CD4-positive, CD25-positive, alpha-beta regulatory T cell (primary cell): ENCODE measurements at regions not wholly inside any gene's neighbourhood (a gene's known extent, or its start where the extent isn't known, plus 50 kb on each side); places are given as distances from the start of the nearest gene placed in this dataset.

ENCODE experiments used
- ATAC-seq, 2 donors: fragments of 150-1000 bp; cut with Tn5 transposase; one replicate each; pipeline ENCODE4 v1.10.0; 2021; ENCODE audit warnings: low read depth in 2 of 2, moderate number of reproducible peaks in 2 of 2, moderate library complexity in 1 of 2
- DNase-seq, 3 donors: peaks; one replicate each; pipeline versions ENCODE4 v3.0.0 to v3.0.0-alpha.2; 2012 to 2022; ENCODE audit warnings: mixed read lengths in 1 of 3
- H3K27ac ChIP-seq: one replicate; pipeline ENCODE4 v1.7.0; 2013; ENCODE audit warnings: mild to moderate bottlenecking, low read length; ENCODE audit not compliant: insufficient read depth, poor library complexity, severe bottlenecking
- H3K27me3 ChIP-seq: one replicate; pipeline ENCODE4 v1.7.0; 2013; ENCODE audit warnings: low read length; ENCODE audit not compliant: control insufficient read depth, insufficient read depth
- H3K36me3 ChIP-seq: one replicate; pipeline ENCODE4 v1.7.0; 2013; ENCODE audit warnings: mild to moderate bottlenecking, low read length, moderate library complexity; ENCODE audit not compliant: control insufficient read depth, insufficient read depth
- H3K4me1 ChIP-seq: 2 replicates; pipeline ENCODE4 v1.7.0; 2013; ENCODE audit warnings: mild to moderate bottlenecking, low read length; ENCODE audit not compliant: insufficient read depth, control insufficient read depth, poor library complexity, severe bottlenecking
- H3K4me3 ChIP-seq: one replicate; pipeline ENCODE4 v1.7.0; 2013; ENCODE audit warnings: low read depth, mild to moderate bottlenecking, low read length, moderate library complexity
- H3K9me3 ChIP-seq, 2 experiments: 1 replicate in 1 of 2; 2 replicates in 1 of 2; pipeline ENCODE4 v1.7.0; 2013; ENCODE audit warnings: low read length in 2 of 2, mild to moderate bottlenecking in 1 of 2, moderate library complexity in 1 of 2; ENCODE audit not compliant: control insufficient read depth in 2 of 2
- H3K27ac Mint-ChIP-seq, 3 donors: one replicate each; pipeline ENCODE4 v1.8.0; 2020 to 2022; ENCODE audit warnings: mild to moderate bottlenecking in 3 of 3, mixed read lengths in 3 of 3, moderate library complexity in 2 of 3
- H3K27me3 Mint-ChIP-seq: one replicate; pipeline ENCODE4 v1.8.0; 2022; ENCODE audit warnings: mild to moderate bottlenecking, mixed read lengths
- H3K36me3 Mint-ChIP-seq: one replicate; pipeline ENCODE4 v1.8.0; 2020; ENCODE audit warnings: mixed read lengths
- H3K4me1 Mint-ChIP-seq, 4 donors: one replicate each; pipeline ENCODE4 v1.8.0; 2020 to 2022; ENCODE audit warnings: mixed read lengths in 4 of 4, mild to moderate bottlenecking in 1 of 4
- H3K4me3 Mint-ChIP-seq, 4 donors: one replicate each; pipeline ENCODE4 v1.8.0; 2020 to 2022; ENCODE audit warnings: mild to moderate bottlenecking in 4 of 4, mixed read lengths in 4 of 4, moderate library complexity in 3 of 4
- H3K9me3 Mint-ChIP-seq, 7 donors: one replicate each; pipeline ENCODE4 v1.8.0; 2020 to 2022; ENCODE audit warnings: mixed read lengths in 7 of 7, mild to moderate bottlenecking in 3 of 7, moderate library complexity in 2 of 7

DNA sequence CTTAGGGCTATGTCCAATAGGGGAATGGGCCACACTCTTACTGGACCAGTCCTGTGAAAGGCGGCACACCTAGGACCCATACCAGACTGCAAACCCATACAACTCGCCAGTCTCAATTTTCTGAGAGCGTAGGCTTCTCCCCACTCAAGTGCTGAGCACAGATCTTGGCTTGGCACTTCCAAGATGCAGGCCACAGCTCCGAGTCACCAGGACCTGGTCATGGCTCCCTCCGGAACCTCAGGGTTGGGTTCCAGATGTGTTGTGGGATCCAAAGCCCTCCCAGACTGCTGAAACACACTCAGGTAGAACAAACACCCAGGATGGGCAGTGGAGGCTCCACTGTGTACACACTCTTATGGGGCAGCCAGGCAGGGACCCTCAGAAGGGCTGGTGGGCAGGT lies 103.3 kb downstream of the TMEM144 start:
- no peaks in the 10 kb centered on the region for H3K4me1 ChIP-seq
- DNase-seq (no peak), ATAC-seq (no peak)
- Mint-ChIP-seq H3K4me1 (no peaks in the 10 kb centered on the region), H3K27ac (no peak overlapping the region), H3K4me3 (no peak overlapping the region), H3K27me3 (no peaks in the 10 kb centered on the region), H3K36me3 (no peaks in the 10 kb centered on the region), H3K9me3 (peaks cover 0 to 12% (median 5%) of the 10 kb centered on the region in 7 donors)
- no peaks in the 10 kb centered on the region for H3K9me3 ChIP-seq
- H3K36me3 ChIP-seq, result no peaks in the 10 kb centered on the region
- H3K27me3 ChIP-seq, result no peaks in the 10 kb centered on the region
- H3K4me3 ChIP-seq, result no peak overlapping the region
- no peak overlapping the region for H3K27ac ChIP-seq

DNA sequence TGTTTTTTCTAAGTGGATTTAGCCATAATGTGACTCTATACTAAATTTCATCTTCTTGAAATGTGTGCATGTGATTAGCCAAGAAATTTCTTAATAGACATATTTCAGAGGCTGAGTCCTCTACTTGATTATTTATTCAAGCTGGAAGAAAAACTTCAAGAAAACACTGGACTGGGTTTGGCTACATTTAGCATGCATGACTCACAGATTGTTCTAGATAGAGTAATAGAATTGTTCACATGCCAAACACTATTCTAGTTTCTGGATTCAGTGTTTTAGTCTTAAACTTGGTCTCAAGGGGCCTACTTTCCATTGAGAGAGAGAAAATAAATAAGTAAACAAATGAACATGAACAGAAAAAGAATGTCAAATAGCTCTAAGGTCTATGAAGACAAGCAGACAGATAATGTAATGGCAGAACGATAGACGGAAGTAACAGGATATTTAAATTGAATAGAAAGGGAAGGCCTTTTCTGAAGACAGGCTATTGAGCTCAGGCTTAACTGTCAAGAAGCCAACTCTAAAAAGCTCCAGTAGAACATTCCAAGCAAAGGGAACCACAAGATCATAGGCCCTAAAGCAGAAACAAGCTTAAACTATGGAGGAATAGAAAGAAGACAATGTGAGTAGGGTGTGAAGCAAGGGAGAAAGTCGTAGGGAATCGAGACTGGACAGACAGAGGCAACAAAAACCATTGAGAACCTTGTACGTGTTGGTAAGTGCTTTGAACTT lies 104.6 kb downstream of the TMEM144 start:
- H3K27me3 ChIP-seq, result no peaks in the 10 kb centered on the region
- Mint-ChIP-seq H3K27ac (no peak overlapping the region), H3K4me1 (no peaks in the 10 kb centered on the region), H3K9me3 (peaks cover 0 to 8% (median 5%) of the 10 kb centered on the region in 7 donors), H3K27me3 (no peaks in the 10 kb centered on the region), H3K36me3 (no peaks in the 10 kb centered on the region), H3K4me3 (no peak overlapping the region)
- ATAC-seq (no peak), DNase-seq (no peak)
- no peak overlapping the region for H3K27ac ChIP-seq
- no peak overlapping the region for H3K4me3 ChIP-seq
- no peaks in the 10 kb centered on the region for H3K9me3 ChIP-seq
- H3K4me1 ChIP-seq, result no peaks in the 10 kb centered on the region
- H3K36me3 ChIP-seq, result no peaks in the 10 kb centered on the region

DNA sequence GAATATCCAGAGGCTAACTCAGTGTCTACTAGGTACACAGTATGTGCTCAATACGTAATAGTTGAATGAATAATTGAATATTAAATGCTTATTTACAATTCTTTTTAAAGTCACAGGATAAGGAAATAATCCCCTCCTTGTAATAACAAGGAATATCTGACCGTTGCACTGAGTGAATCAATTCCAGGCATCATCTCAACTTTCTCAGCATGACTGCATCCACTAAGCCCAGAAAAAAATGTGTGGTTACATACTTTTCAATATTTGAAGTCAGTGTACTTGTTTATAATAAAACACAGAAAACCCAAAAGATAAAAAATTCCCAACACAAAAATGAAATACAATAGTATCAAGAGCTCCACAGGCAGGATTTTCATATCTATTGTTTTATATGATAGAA lies 105.4 kb downstream of the TMEM144 start:
- Mint-ChIP-seq H3K27me3 (no peaks in the 10 kb centered on the region), H3K4me1 (no peaks in the 10 kb centered on the region), H3K27ac (no peak overlapping the region), H3K9me3 (peaks cover 0 to 8% (median 2%) of the 10 kb centered on the region in 7 donors), H3K4me3 (no peak overlapping the region), H3K36me3 (no peaks in the 10 kb centered on the region)
- Histone ChIP-seq H3K9me3 (no peaks in the 10 kb centered on the region), H3K36me3 (no peaks in the 10 kb centered on the region), H3K4me3 (no peak overlapping the region), H3K27ac (no peak overlapping the region), H3K4me1 (no peaks in the 10 kb centered on the region), H3K27me3 (no peaks in the 10 kb centered on the region)
- ATAC-seq, result no peak
- no peak for DNase-seq

DNA sequence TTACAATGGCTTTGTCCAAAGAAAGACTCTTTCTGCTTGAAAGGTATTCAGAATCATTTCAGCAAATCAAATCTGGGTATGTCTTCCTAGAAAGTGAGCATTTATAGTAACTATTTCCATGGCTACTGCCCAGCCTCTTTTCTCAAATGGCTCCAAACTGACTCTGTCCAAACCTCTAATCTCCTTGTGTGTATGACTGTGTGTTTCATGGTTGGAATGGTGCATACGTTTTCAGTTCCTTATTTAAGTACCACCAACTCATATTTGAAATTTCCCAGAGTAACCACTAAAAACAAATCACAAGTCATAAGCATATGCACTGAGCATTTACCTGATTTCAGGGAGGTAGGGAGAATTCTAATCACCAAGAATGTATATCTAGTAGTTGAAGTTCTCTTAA lies 106.0 kb downstream of the TMEM144 start:
- Mint-ChIP-seq H3K9me3 (peaks cover 0 to 6% (median 2%) of the 10 kb centered on the region in 7 donors), H3K36me3 (no peaks in the 10 kb centered on the region), H3K4me3 (no peak overlapping the region), H3K27ac (no peak overlapping the region), H3K4me1 (no peaks in the 10 kb centered on the region), H3K27me3 (no peaks in the 10 kb centered on the region)
- H3K4me3 ChIP-seq, result no peak overlapping the region
- no peak overlapping the region for H3K27ac ChIP-seq
- H3K27me3 ChIP-seq, result no peaks in the 10 kb centered on the region
- H3K9me3 ChIP-seq, result no peaks in the 10 kb centered on the region
- H3K4me1 ChIP-seq, result no peaks in the 10 kb centered on the region
- DNase-seq (no peak), ATAC-seq (no peak)
- no peaks in the 10 kb centered on the region for H3K36me3 ChIP-seq

DNA sequence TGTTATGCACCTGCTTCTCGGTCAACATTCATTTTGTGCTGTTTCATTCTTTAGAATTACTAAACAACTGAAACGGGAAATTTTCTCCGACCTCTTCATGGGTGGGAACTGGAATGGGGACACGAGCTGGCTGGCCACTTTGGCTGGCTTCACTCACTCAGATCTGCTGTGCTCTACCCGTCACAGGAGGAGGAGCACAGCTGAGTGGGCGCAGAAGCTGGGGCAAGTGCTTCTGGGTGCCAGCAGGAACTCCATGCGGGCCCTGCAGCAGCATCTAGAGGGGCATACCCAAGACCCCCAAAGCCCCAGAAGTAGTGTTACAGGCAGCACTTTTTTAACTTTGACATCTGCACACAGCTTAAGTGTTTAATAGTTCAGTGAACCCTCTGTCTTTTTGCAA lies 109.6 kb downstream of the TMEM144 start:
- Mint-ChIP-seq H3K36me3 (no peaks in the 10 kb centered on the region), H3K27me3 (no peaks in the 10 kb centered on the region), H3K27ac (no peak overlapping the region), H3K9me3 (peaks cover 0 to 5% (median 0%) of the 10 kb centered on the region in 7 donors), H3K4me1 (no peaks in the 10 kb centered on the region), H3K4me3 (no peak overlapping the region)
- Histone ChIP-seq H3K9me3 (no peaks in the 10 kb centered on the region), H3K27ac (no peak overlapping the region), H3K36me3 (no peaks in the 10 kb centered on the region), H3K27me3 (no peaks in the 10 kb centered on the region), H3K4me3 (no peak overlapping the region), H3K4me1 (no peaks in the 10 kb centered on the region)
- no peak for ATAC-seq
- no peak for DNase-seq

DNA sequence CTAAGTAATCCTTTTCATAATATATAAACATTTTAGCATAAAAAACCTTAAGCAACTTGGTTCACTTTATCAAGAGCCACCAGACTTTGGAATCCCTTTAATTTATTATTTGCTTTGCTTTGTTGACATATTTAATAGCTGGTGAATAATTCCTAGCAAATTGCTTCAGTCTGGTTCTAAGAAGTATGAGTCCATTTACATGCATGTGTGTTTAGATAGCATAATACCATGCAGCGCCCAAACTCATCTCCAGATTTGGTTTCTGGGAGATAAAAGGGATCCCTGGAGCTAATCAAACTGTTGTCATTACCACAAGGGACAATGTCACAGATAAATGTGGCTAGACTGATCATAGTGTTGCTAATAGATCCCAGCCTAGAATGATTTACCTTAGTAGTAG lies 111.8 kb downstream of the TMEM144 start:
- Histone ChIP-seq H3K9me3 (no peaks in the 10 kb centered on the region), H3K27ac (no peak overlapping the region), H3K36me3 (no peaks in the 10 kb centered on the region), H3K4me1 (no peaks in the 10 kb centered on the region), H3K4me3 (no peak overlapping the region), H3K27me3 (no peaks in the 10 kb centered on the region)
- no peak for DNase-seq
- Mint-ChIP-seq H3K27ac (no peak overlapping the region), H3K4me1 (no peaks in the 10 kb centered on the region), H3K36me3 (no peaks in the 10 kb centered on the region), H3K9me3 (peaks cover 0 to 5% (median 2%) of the 10 kb centered on the region in 7 donors), H3K4me3 (no peak overlapping the region), H3K27me3 (no peaks in the 10 kb centered on the region)
- no peak for ATAC-seq

DNA sequence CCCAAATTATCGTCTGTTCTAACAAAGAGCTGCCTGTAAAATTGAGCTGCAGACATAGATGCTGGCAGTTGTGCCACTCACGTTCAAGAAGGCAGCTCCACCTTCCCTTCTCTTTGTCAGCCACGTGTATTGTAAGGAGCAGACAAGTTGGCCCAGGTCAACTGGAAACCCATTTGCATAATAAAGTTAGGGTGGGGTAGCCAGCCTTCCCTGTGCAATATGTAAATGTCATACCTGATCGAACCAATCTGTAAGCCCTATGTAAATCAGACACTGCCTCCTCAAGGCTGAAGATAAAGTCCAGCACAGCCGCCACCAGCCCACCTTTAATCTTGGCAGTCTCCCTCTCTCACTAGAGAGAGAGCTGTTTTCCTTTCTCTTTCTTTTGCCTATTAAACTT lies 117.2 kb downstream of the TMEM144 start:
- Histone ChIP-seq H3K4me1 (no peaks in the 10 kb centered on the region), H3K36me3 (no peaks in the 10 kb centered on the region), H3K9me3 (no peaks in the 10 kb centered on the region), H3K27ac (no peak overlapping the region), H3K27me3 (no peaks in the 10 kb centered on the region), H3K4me3 (no peak overlapping the region)
- H3K4me1 Mint-ChIP-seq, result no peaks in the 10 kb centered on the region
- no peak overlapping the region for H3K27ac Mint-ChIP-seq
- H3K4me3 Mint-ChIP-seq, result no peak overlapping the region
- ATAC-seq (no peak), DNase-seq (no peak)
- H3K27me3 Mint-ChIP-seq, result no peaks in the 10 kb centered on the region
- H3K36me3 Mint-ChIP-seq, result no peaks in the 10 kb centered on the region
- H3K9me3 Mint-ChIP-seq, result peaks cover 0 to 3% (median 0%) of the 10 kb centered on the region in 7 donors

DNA sequence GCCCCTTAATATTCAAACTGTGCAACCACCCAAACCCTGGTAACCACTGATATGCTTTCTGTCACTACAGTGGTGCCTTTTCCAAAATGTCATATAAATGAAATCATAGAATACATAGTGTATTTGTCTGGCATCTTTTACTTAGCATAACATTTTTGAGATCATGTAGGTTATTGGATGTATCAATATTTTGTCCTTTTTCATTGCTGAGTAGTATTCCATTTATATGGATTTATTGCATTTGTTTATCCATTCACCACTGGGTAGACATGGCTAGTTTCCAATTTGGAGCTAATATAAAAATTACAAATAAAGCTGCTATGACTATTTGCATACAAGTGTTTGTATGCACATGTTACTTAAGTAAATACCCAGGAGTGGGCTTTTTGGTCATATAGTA lies 121.6 kb downstream of the TMEM144 start:
- ATAC-seq, result no peak
- no peak overlapping the region for H3K4me3 Mint-ChIP-seq
- H3K36me3 ChIP-seq, result no peaks in the 10 kb centered on the region
- H3K27ac ChIP-seq, result no peak overlapping the region
- no peaks in the 10 kb centered on the region for H3K27me3 Mint-ChIP-seq
- no peaks in the 10 kb centered on the region for H3K4me1 ChIP-seq
- no peaks in the 10 kb centered on the region for H3K27me3 ChIP-seq
- no peak for DNase-seq
- H3K27ac Mint-ChIP-seq, result no peak overlapping the region
- H3K9me3 ChIP-seq, result no peaks in the 10 kb centered on the region
- H3K9me3 Mint-ChIP-seq, result peaks cover 0 to 11% (median 1%) of the 10 kb centered on the region in 7 donors
- H3K4me3 ChIP-seq, result no peak overlapping the region
- H3K4me1 Mint-ChIP-seq, result no peaks in the 10 kb centered on the region
- H3K36me3 Mint-ChIP-seq, result no peaks in the 10 kb centered on the region
